ENCODE measurements at regions not wholly inside any gene's neighbourhood (a gene's known extent, or its start where the extent isn't known, plus 50 kb on each side); places are given as distances from the start of the nearest gene placed in this dataset.

- ATAC-seq, result no peak
- POLR2A ChIA-PET, result no interaction called here
- intact Hi-C loops (cut with micrococcal nuclease), result no loop called here
Observed at GRCh38 chr3:115321400-115321805, 174.3 kb upstream of the ZBTB20 start.

GRCh38 chr3:115322901-115323300 is 175.8 kb upstream of the ZBTB20 start:
- H3K4me3 ChIP-seq (ENCODE audit: low read length), result no peak overlapping the region
- ChIA-PET CTCF (no interaction called here), POLR2A (no interaction called here)
- Mint-ChIP-seq H3K4me1 (no peaks in the 10 kb centered on the region), H3K4me3 (no peak overlapping the region), H3K9me3 (peaks cover 0 to 12% (median 2%) of the 10 kb centered on the region in 11 donors), H3K27me3 (peaks cover 0 to 6% (median 3%) of the 10 kb centered on the region in 5 donors), H3K27ac (no peak overlapping the region), H3K36me3 (peaks cover 0 to 7% (median 3%) of the 10 kb centered on the region in 5 donors)
- DNase-seq, result no peak
- no peaks in the 10 kb centered on the region for H3K27me3 ChIP-seq (ENCODE audit: control insufficient read depth in 2 of 2, insufficient read depth in 2 of 2, low read length in 2 of 2)
- H3K4me1 ChIP-seq (ENCODE audit: control insufficient read depth in 2 of 2, insufficient read depth in 2 of 2, low read length in 2 of 2), result no peaks in the 10 kb centered on the region
- intact Hi-C loops (cut with micrococcal nuclease), result no loop called here
- no peak for ATAC-seq
- no peak overlapping the region for H3K27ac ChIP-seq (ENCODE audit: low read depth, low read length)
- no peaks in the 10 kb centered on the region for H3K9me3 ChIP-seq (ENCODE audit: control insufficient read depth in 2 of 3, low read length in 3 of 3)
- H3K36me3 ChIP-seq (ENCODE audit: control insufficient read depth in 2 of 3, insufficient read depth in 3 of 3, low read length in 3 of 3), result no peaks in the 10 kb centered on the region

More at GRCh38 chr3:115321400-115321805, 174.3 kb upstream of the ZBTB20 start:
- no peaks in the 10 kb centered on the region for H3K27me3 ChIP-seq (ENCODE audit: control insufficient read depth in 2 of 2, insufficient read depth in 2 of 2, low read length in 2 of 2)
- CTCF ChIA-PET, result no interaction called here
- DNase-seq, result no peak
- Mint-ChIP-seq H3K36me3 (peaks cover 0 to 11% (median 3%) of the 10 kb centered on the region in 5 donors), H3K4me3 (no peak overlapping the region), H3K27me3 (peaks cover 0 to 6% (median 3%) of the 10 kb centered on the region in 5 donors), H3K9me3 (peaks cover 0 to 17% (median 4%) of the 10 kb centered on the region in 11 donors), H3K4me1 (no peaks in the 10 kb centered on the region), H3K27ac (no peak overlapping the region)
- H3K27ac ChIP-seq (ENCODE audit: low read depth, low read length), result no peak overlapping the region
- no peaks in the 10 kb centered on the region for H3K9me3 ChIP-seq (ENCODE audit: control insufficient read depth in 2 of 3, low read length in 3 of 3)
- H3K4me1 ChIP-seq (ENCODE audit: control insufficient read depth in 2 of 2, insufficient read depth in 2 of 2, low read length in 2 of 2), result no peaks in the 10 kb centered on the region
- no peaks in the 10 kb centered on the region for H3K36me3 ChIP-seq (ENCODE audit: control insufficient read depth in 2 of 3, insufficient read depth in 3 of 3, low read length in 3 of 3)
- no peak overlapping the region for H3K4me3 ChIP-seq (ENCODE audit: low read length)

- no peaks in the 10 kb centered on the region for H3K4me1 ChIP-seq (ENCODE audit: control insufficient read depth in 2 of 2, insufficient read depth in 2 of 2, low read length in 2 of 2)
- DNase-seq, result no peak
- no peaks in the 10 kb centered on the region for H3K9me3 ChIP-seq (ENCODE audit: control insufficient read depth in 2 of 3, low read length in 3 of 3)
- peaks cover 0 to 5% (median 1%) of the 10 kb centered on the region in 5 donors for H3K36me3 Mint-ChIP-seq
- ChIA-PET CTCF (no interaction called here), POLR2A (no interaction called here)
- no peaks in the 10 kb centered on the region for H3K27me3 ChIP-seq (ENCODE audit: control insufficient read depth in 2 of 2, insufficient read depth in 2 of 2, low read length in 2 of 2)
- no peak overlapping the region for H3K4me3 ChIP-seq (ENCODE audit: low read length)
- ATAC-seq, result no peak
- no peak overlapping the region for H3K4me3 Mint-ChIP-seq
- no peaks in the 10 kb centered on the region for H3K36me3 ChIP-seq (ENCODE audit: control insufficient read depth in 2 of 3, insufficient read depth in 3 of 3, low read length in 3 of 3)
- peaks cover 0 to 12% (median 1%) of the 10 kb centered on the region in 11 donors for H3K9me3 Mint-ChIP-seq
- intact Hi-C loops (cut with micrococcal nuclease), result no loop called here
- no peaks in the 10 kb centered on the region for H3K4me1 Mint-ChIP-seq
- no peak overlapping the region for H3K27ac Mint-ChIP-seq
- H3K27me3 Mint-ChIP-seq, result peaks cover 0 to 4% (median 3%) of the 10 kb centered on the region in 5 donors
- H3K27ac ChIP-seq (ENCODE audit: low read depth, low read length), result no peak overlapping the region
Observed at GRCh38 chr3:115323380-115323779, 176.3 kb upstream of the ZBTB20 start.

GRCh38 chr3:115324056-115324455 is 177.0 kb upstream of the ZBTB20 start:
- Mint-ChIP-seq H3K27me3 (peaks cover 0 to 4% (median 0%) of the 10 kb centered on the region in 5 donors), H3K36me3 (no peaks in the 10 kb centered on the region), H3K9me3 (peaks cover 0 to 12% (median 0%) of the 10 kb centered on the region in 11 donors), H3K4me1 (no peaks in the 10 kb centered on the region), H3K27ac (no peak overlapping the region), H3K4me3 (no peak overlapping the region)
- DNase-seq (no peak), ATAC-seq (no peak)
- intact Hi-C loops (cut with micrococcal nuclease), result no loop called here
- no peak overlapping the region for H3K27ac ChIP-seq (ENCODE audit: low read depth, low read length)
- no peaks in the 10 kb centered on the region for H3K36me3 ChIP-seq (ENCODE audit: control insufficient read depth in 2 of 3, insufficient read depth in 3 of 3, low read length in 3 of 3)
- no peaks in the 10 kb centered on the region for H3K9me3 ChIP-seq (ENCODE audit: control insufficient read depth in 2 of 3, low read length in 3 of 3)
- ChIA-PET POLR2A (no interaction called here), CTCF (no interaction called here)
- no peaks in the 10 kb centered on the region for H3K4me1 ChIP-seq (ENCODE audit: control insufficient read depth in 2 of 2, insufficient read depth in 2 of 2, low read length in 2 of 2)
- no peak overlapping the region for H3K4me3 ChIP-seq (ENCODE audit: low read length)
- H3K27me3 ChIP-seq (ENCODE audit: control insufficient read depth in 2 of 2, insufficient read depth in 2 of 2, low read length in 2 of 2), result no peaks in the 10 kb centered on the region

- Mint-ChIP-seq H3K4me3 (no peak overlapping the region), H3K27ac (no peak overlapping the region), H3K36me3 (no peaks in the 10 kb centered on the region), H3K27me3 (peaks cover 0 to 4% (median 0%) of the 10 kb centered on the region in 5 donors), H3K4me1 (no peaks in the 10 kb centered on the region), H3K9me3 (peaks cover 0 to 12% (median 0%) of the 10 kb centered on the region in 11 donors)
- Histone ChIP-seq H3K4me1 (ENCODE audit: control insufficient read depth in 2 of 2, insufficient read depth in 2 of 2, low read length in 2 of 2) (no peaks in the 10 kb centered on the region), H3K4me3 (ENCODE audit: low read length) (no peak overlapping the region), H3K36me3 (ENCODE audit: control insufficient read depth in 2 of 3, insufficient read depth in 3 of 3, low read length in 3 of 3) (no peaks in the 10 kb centered on the region), H3K27ac (ENCODE audit: low read depth, low read length) (no peak overlapping the region), H3K27me3 (ENCODE audit: control insufficient read depth in 2 of 2, insufficient read depth in 2 of 2, low read length in 2 of 2) (no peaks in the 10 kb centered on the region), H3K9me3 (ENCODE audit: control insufficient read depth in 2 of 3, low read length in 3 of 3) (no peaks in the 10 kb centered on the region)
- DNase-seq (peak in 1 of 9 donors; percentile 9), ATAC-seq (no peak)
- intact Hi-C loops (cut with micrococcal nuclease), result no loop called here
- ChIA-PET POLR2A (no interaction called here), CTCF (no interaction called here)
Observed at GRCh38 chr3:115325539-115325938, 178.5 kb upstream of the ZBTB20 start.

- DNase-seq (no peak), ATAC-seq (no peak)
- Histone ChIP-seq H3K27ac (ENCODE audit: low read depth, low read length) (no peak overlapping the region), H3K4me3 (ENCODE audit: low read length) (no peak overlapping the region), H3K36me3 (ENCODE audit: control insufficient read depth in 2 of 3, insufficient read depth in 3 of 3, low read length in 3 of 3) (no peaks in the 10 kb centered on the region), H3K9me3 (ENCODE audit: control insufficient read depth in 2 of 3, low read length in 3 of 3) (no peaks in the 10 kb centered on the region), H3K27me3 (ENCODE audit: control insufficient read depth in 2 of 2, insufficient read depth in 2 of 2, low read length in 2 of 2) (no peaks in the 10 kb centered on the region), H3K4me1 (ENCODE audit: control insufficient read depth in 2 of 2, insufficient read depth in 2 of 2, low read length in 2 of 2) (no peaks in the 10 kb centered on the region)
- H3K27me3 Mint-ChIP-seq, result peaks cover 0 to 1% (median 0%) of the 10 kb centered on the region in 5 donors
- H3K27ac Mint-ChIP-seq, result no peak overlapping the region
- CTCF ChIA-PET, result no interaction called here
- POLR2A ChIA-PET, result no interaction called here
- intact Hi-C loops (cut with micrococcal nuclease), result no loop called here
- H3K4me1 Mint-ChIP-seq, result no peaks in the 10 kb centered on the region
- no peak overlapping the region for H3K4me3 Mint-ChIP-seq
- H3K9me3 Mint-ChIP-seq, result peaks cover 0 to 3% (median 0%) of the 10 kb centered on the region in 11 donors
- H3K36me3 Mint-ChIP-seq, result no peaks in the 10 kb centered on the region
Observed at GRCh38 chr3:115330430-115330829, 183.3 kb upstream of the ZBTB20 start.

GRCh38 chr3:115332998-115333397 is 185.9 kb upstream of the ZBTB20 start:
- ChIA-PET CTCF (no interaction called here), POLR2A (no interaction called here)
- no peak overlapping the region for H3K4me3 ChIP-seq (ENCODE audit: low read length)
- no peaks in the 10 kb centered on the region for H3K9me3 ChIP-seq (ENCODE audit: control insufficient read depth in 2 of 3, low read length in 3 of 3)
- Mint-ChIP-seq H3K36me3 (peaks cover 0 to 3% (median 0%) of the 10 kb centered on the region in 5 donors), H3K4me1 (no peaks in the 10 kb centered on the region), H3K27ac (no peak overlapping the region), H3K27me3 (no peaks in the 10 kb centered on the region), H3K9me3 (no peaks in the 10 kb centered on the region), H3K4me3 (no peak overlapping the region)
- no peaks in the 10 kb centered on the region for H3K4me1 ChIP-seq (ENCODE audit: control insufficient read depth in 2 of 2, insufficient read depth in 2 of 2, low read length in 2 of 2)
- no peaks in the 10 kb centered on the region for H3K27me3 ChIP-seq (ENCODE audit: control insufficient read depth in 2 of 2, insufficient read depth in 2 of 2, low read length in 2 of 2)
- ATAC-seq (no peak), DNase-seq (no peak)
- H3K36me3 ChIP-seq (ENCODE audit: control insufficient read depth in 2 of 3, insufficient read depth in 3 of 3, low read length in 3 of 3), result no peaks in the 10 kb centered on the region
- intact Hi-C loops (cut with micrococcal nuclease), result no loop called here
- no peak overlapping the region for H3K27ac ChIP-seq (ENCODE audit: low read depth, low read length)

Measured in naive thymus-derived CD4-positive, alpha-beta T cell (primary cell).